Colonic mucosa (tissue), 4 donors: ENCODE measurements at regions not wholly inside any gene's neighbourhood (a gene's known extent, or its start where the extent isn't known, plus 50 kb on each side); places are given as distances from the start of the nearest gene placed in this dataset.

ENCODE experiments used
- DNase-seq: peaks from one replicate; pipeline ENCODE4 v3.0.0-alpha.2; 2020
- H3K27ac ChIP-seq: fragments of 200-600 bp; one replicate; pipeline ENCODE4 v1.8.0; 2021
- H3K27me3 ChIP-seq: fragments of 200-600 bp; one replicate; pipeline ENCODE4 v1.8.0; 2021
- H3K36me3 ChIP-seq: fragments of 200-600 bp; one replicate; pipeline ENCODE4 v1.8.0; 2021
- H3K4me1 ChIP-seq: fragments of 200-600 bp; one replicate; pipeline ENCODE4 v1.8.0; 2021; ENCODE audit warnings: mild to moderate bottlenecking
- H3K4me3 ChIP-seq: fragments of 200-600 bp; one replicate; pipeline ENCODE4 v1.8.0; 2021
- H3K9ac ChIP-seq, 2 donors: one replicate each; pipeline ENCODE4 v1.7.0; 2013; ENCODE audit warnings: control low read depth in 2 of 2, low read depth in 2 of 2, low read length in 2 of 2
- H3K9me3 ChIP-seq: fragments of 200-600 bp; one replicate; pipeline ENCODE4 v1.8.0; 2021
- intact Hi-C: fragments of 100-400 bp; cut with DNase I; formaldehyde crosslinking; loops from one replicate; pipeline ENCODE4 v1.14.1; 2022
- TF ChIP-seq, protein P1 (sequence below): fragments of 200-600 bp; IDR thresholded peaks from one replicate; pipeline ENCODE4 v1.8.0; 2022; ENCODE audit warnings: antibody characterized with exemption, mild to moderate bottlenecking
- donor health status: healthy.
- donor health status: DM: no; HTN: no; CAD: no.
- donor health status: DM: no; HTN: no; CAD: no.

DNA sequence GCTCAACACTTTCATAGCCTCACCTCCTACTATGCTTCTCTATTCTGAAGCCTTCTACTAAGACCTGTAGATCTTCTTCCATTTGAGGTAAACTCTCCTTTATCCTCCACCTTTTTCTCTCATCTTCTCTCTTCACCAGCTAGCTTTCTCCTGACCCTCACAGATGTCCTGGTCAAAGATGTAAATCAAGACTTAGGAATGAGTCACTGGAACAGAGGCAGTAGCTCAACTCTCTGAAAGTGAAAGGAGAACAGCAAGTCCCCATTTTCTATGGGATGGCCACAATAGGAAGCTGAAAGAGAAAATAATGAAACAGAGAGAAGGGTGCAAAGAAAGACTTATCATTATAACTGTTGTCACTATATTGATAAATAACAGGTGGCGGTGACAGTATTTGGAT is 86.1 kb upstream of the DOCK9 start:
- H3K4me3 ChIP-seq, result no peak overlapping the region
- no peaks in the 10 kb centered on the region for H3K4me1 ChIP-seq
- no peaks in the 10 kb centered on the region for H3K36me3 ChIP-seq
- no peak overlapping the region for H3K27ac ChIP-seq
- H3K27me3 ChIP-seq, result no peaks in the 10 kb centered on the region
- H3K9me3 ChIP-seq, result no peaks in the 10 kb centered on the region
- intact Hi-C loops, result no loop called here
- DNase-seq, result no peak
- no peak overlapping the region for H3K9ac ChIP-seq
- TF ChIP-seq, protein P1, sequence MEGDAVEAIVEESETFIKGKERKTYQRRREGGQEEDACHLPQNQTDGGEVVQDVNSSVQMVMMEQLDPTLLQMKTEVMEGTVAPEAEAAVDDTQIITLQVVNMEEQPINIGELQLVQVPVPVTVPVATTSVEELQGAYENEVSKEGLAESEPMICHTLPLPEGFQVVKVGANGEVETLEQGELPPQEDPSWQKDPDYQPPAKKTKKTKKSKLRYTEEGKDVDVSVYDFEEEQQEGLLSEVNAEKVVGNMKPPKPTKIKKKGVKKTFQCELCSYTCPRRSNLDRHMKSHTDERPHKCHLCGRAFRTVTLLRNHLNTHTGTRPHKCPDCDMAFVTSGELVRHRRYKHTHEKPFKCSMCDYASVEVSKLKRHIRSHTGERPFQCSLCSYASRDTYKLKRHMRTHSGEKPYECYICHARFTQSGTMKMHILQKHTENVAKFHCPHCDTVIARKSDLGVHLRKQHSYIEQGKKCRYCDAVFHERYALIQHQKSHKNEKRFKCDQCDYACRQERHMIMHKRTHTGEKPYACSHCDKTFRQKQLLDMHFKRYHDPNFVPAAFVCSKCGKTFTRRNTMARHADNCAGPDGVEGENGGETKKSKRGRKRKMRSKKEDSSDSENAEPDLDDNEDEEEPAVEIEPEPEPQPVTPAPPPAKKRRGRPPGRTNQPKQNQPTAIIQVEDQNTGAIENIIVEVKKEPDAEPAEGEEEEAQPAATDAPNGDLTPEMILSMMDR, result no peak

DNA sequence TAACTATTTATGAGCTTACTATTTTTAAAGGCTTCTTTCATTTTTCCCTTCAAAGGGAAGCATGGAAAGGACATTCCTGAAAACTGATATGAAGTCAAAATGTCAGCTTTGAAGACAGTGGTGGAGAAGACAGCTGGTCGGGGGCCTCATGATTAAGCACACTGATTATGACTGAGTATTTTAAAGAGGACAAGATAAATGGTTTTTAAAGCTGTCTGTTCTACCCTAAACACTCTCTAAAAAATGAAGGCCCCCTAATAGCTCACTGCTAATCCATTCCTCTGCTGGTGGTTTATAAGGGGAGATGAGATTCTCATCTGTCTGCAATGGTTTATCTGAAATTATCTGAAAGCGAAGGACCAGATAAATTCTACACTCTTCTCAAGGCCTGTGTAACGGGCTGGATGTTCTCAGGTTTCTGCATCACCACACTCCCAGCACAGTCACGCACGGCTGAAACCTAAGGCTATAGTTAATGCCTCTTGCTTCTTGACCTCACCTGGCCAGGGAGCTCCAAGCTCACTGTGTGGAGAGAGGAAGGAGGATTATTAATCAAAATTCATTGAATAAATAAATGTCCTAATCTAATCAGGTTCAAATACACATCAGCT is 86.9 kb upstream of the DOCK9 start:
- intact Hi-C loops, result no loop called here
- TF ChIP-seq, protein P1, result no peak
- H3K4me1 ChIP-seq, result no peaks in the 10 kb centered on the region
- no peaks in the 10 kb centered on the region for H3K9me3 ChIP-seq
- no peak for DNase-seq
- H3K9ac ChIP-seq, result no peak overlapping the region
- H3K4me3 ChIP-seq, result no peak overlapping the region
- H3K27ac ChIP-seq, result no peak overlapping the region
- no peaks in the 10 kb centered on the region for H3K27me3 ChIP-seq
- H3K36me3 ChIP-seq, result no peaks in the 10 kb centered on the region

DNA sequence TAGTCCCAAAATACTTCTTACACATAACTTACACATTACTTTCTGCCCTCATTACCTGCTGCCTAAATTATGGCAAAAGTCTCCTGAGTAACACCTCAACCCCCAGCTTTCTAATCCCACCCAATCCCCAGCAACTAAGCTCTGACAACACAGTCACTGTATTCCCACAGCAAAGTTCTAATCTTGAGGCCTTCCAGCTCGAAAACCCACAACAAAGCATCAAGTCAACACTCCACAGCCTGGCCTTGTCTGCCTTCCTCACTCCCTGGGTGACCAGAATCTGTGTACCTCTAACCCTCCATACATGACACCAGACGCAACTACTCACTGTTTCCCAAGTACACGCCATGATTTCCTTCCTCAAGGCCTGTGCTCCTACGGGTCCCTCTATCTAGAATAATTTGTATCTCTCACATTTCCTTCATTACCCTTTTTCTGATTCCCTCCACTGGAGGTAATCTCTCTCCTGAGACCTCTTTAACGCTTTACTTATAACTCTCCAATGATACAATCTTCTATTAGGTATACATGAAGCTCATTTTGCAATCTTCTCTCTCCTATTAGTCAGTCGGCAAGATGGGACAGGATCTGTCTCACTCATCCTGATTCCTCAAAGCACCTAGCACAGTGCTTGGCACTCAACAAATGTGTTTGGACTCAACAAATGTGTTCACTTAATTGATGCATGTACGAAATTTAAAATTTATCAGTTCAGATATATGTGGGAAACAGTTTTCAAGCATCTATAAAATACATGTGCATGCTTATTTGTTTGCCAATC is 87.6 kb upstream of the DOCK9 start:
- no peak overlapping the region for H3K9ac ChIP-seq
- no peak overlapping the region for H3K4me3 ChIP-seq
- H3K27me3 ChIP-seq, result no peaks in the 10 kb centered on the region
- H3K4me1 ChIP-seq, result no peaks in the 10 kb centered on the region
- intact Hi-C loops, result no loop called here
- TF ChIP-seq, protein P1, result no peak
- H3K27ac ChIP-seq, result no peak overlapping the region
- DNase-seq, result no peak
- H3K9me3 ChIP-seq, result no peaks in the 10 kb centered on the region
- no peaks in the 10 kb centered on the region for H3K36me3 ChIP-seq

DNA sequence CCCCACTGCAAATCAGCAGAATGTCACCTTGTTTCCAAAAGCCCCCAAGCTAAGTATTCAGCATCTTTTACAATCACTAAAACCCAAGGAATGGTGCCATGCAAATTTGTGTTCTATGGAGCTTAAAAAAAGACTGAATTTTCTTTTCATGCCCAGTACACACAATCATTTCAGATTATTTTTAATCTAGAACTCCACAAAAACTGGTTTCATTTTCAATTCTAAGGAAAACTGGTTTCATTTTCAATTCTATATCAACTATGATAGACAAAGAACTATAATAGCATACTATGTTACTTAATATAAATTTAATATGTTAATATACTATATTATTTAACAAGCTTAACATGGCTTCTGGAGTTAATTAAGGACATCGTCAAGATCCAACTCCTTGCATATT is 88.4 kb upstream of the DOCK9 start:
- no peaks in the 10 kb centered on the region for H3K27me3 ChIP-seq
- TF ChIP-seq, protein P1, result no peak
- no peak overlapping the region for H3K9ac ChIP-seq
- no peak overlapping the region for H3K27ac ChIP-seq
- H3K4me3 ChIP-seq, result no peak overlapping the region
- no peaks in the 10 kb centered on the region for H3K4me1 ChIP-seq
- H3K36me3 ChIP-seq, result no peaks in the 10 kb centered on the region
- intact Hi-C loops, result no loop called here
- no peak for DNase-seq
- no peaks in the 10 kb centered on the region for H3K9me3 ChIP-seq

DNA sequence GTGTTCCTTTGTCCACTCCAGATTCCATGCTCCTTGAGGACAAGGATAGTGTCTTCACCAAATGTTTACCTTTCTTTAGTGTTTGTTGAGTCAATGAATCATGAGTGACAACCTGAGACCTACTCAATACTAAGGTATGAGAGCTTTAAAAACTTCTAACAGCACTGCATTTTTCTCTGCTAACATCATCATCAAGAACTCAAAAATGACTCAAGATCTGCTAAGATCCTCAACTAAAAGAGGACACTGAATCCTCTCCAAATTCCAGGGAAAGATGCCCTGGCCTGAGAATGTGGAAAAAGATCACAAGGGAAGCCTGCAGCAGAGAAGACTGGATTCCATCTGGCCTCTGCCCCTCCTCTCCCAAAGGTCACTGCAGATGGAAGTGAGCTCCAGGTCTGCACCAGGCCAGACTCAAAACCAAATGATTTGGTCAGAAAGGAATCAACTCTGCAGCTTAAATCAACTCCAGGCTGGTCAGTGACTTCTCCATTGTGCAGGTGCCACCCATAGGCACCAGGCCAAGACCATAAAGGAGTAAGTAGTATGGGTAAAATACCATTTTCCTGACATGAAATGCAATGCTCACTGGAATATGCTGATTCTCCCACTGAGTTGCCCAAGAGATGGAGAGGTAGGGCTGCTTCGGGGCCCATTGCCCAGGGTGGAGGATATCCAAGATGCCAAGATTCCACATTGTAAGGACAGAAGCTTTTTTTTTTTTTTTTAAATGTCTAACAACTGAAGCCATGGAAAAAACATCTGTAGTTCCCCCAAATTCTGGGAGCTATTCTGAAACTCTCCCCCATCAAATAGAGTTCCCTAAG is 89.5 kb upstream of the DOCK9 start:
- Histone ChIP-seq H3K4me3 (no peak overlapping the region), H3K9ac (no peak overlapping the region), H3K36me3 (no peaks in the 10 kb centered on the region), H3K4me1 (no peaks in the 10 kb centered on the region), H3K27me3 (no peaks in the 10 kb centered on the region), H3K9me3 (no peaks in the 10 kb centered on the region), H3K27ac (no peak overlapping the region)
- no peak for DNase-seq
- intact Hi-C loops, result no loop called here
- TF ChIP-seq, protein P1, result no peak
